Neural progenitor cell (in vitro differentiated cells): ENCODE measurements at regions not wholly inside any gene's neighbourhood (a gene's known extent, or its start where the extent isn't known, plus 50 kb on each side); places are given as distances from the start of the nearest gene placed in this dataset.
A peak's percentile ranks its signal among the peaks of the same experiment; 100 is the strongest.

Source experiments
- DNase-seq: peaks from one replicate; pipeline ENCODE4 v3.0.0-alpha.2; 2016; ENCODE audit warnings: low spot score
- H2AFZ ChIP-seq: fragments of 200-600 bp; sonication (generic); replicated peaks from 2 replicates; pipeline ENCODE4 v1.6.1; 2016; ENCODE audit warnings: antibody characterized with exemption
- H3F3A ChIP-seq: fragments of 200-600 bp; sonication (generic); 2 replicates; pipeline ENCODE4 v1.6.1; 2016; ENCODE audit warnings: antibody characterized with exemption, low read depth
- H3K27ac ChIP-seq: fragments of 200-600 bp; sonication (generic); 2 replicates; pipeline ENCODE4 v1.5.1; 2016; ENCODE audit warnings: mild to moderate bottlenecking
- H3K27me3 ChIP-seq: fragments of 200-600 bp; sonication (generic); 2 replicates; pipeline ENCODE4 v1.6.1; 2016; ENCODE audit warnings: mild to moderate bottlenecking, moderate library complexity
- H3K36me3 ChIP-seq: fragments of 200-600 bp; sonication (generic); 2 replicates; pipeline ENCODE4 v1.5.1; 2016
- H3K4me1 ChIP-seq: fragments of 200-600 bp; sonication (generic); 2 replicates; pipeline ENCODE4 v1.6.1; 2016; ENCODE audit warnings: mixed run types
- H3K4me2 ChIP-seq: fragments of 200-600 bp; sonication (generic); 2 replicates; pipeline ENCODE4 v1.6.1; 2016
- H3K4me3 ChIP-seq: fragments of 200-600 bp; sonication (generic); 2 replicates; pipeline ENCODE4 v1.5.1; 2016
- H3K79me2 ChIP-seq: fragments of 200-600 bp; sonication (generic); 2 replicates; pipeline ENCODE4 v1.6.1; 2016; ENCODE audit warnings: low read depth
- H3K9ac ChIP-seq: fragments of 200-600 bp; sonication (generic); 2 replicates; pipeline ENCODE4 v1.6.1; 2016
- H3K9me3 ChIP-seq: fragments of 200-600 bp; sonication (generic); 2 replicates; pipeline ENCODE4 v1.5.1; 2016; ENCODE audit warnings: low read depth
- H4K20me1 ChIP-seq: fragments of 200-600 bp; sonication (generic); 2 replicates; pipeline ENCODE4 v1.6.1; 2016; ENCODE audit warnings: low read depth
- H3K27ac Mint-ChIP-seq: 3 replicates; pipeline ENCODE4 v1.8.0; 2021; ENCODE audit warnings: mixed read lengths
- H3K27me3 Mint-ChIP-seq: 2 replicates; pipeline ENCODE4 v1.8.0; 2022; ENCODE audit warnings: low read depth, mild to moderate bottlenecking, inconsistent platforms, moderate library complexity, mixed read lengths; ENCODE audit not compliant: insufficient read depth
- H3K36me3 Mint-ChIP-seq: 3 replicates; pipeline ENCODE4 v1.8.0; 2021; ENCODE audit warnings: mixed read lengths
- H3K4me1 Mint-ChIP-seq: 3 replicates; pipeline ENCODE4 v1.8.0; 2021; ENCODE audit warnings: mixed read lengths
- H3K4me3 Mint-ChIP-seq: 3 replicates; pipeline ENCODE4 v1.8.0; 2021; ENCODE audit warnings: mild to moderate bottlenecking, moderate library complexity, mixed read lengths
- H3K9me3 Mint-ChIP-seq: 3 replicates; pipeline ENCODE4 v1.8.0; 2020; ENCODE audit warnings: mixed read lengths
- EZH2 ChIP-seq: fragments of 200-600 bp; sonication (generic); IDR thresholded peaks from 2 replicates; pipeline ENCODE4 v1.6.1; 2017; ENCODE audit warnings: antibody characterized with exemption, mild to moderate bottlenecking, moderate library complexity
- EZH2phosphoT487 ChIP-seq: fragments of 200-600 bp; sonication (generic); IDR thresholded peaks from 2 replicates; pipeline ENCODE4 v1.6.1; 2017; ENCODE audit warnings: antibody characterized with exemption
- TF ChIP-seq, protein P1 (sequence below): fragments of 200-600 bp; sonication (generic); IDR thresholded peaks from 2 replicates; pipeline ENCODE4 v1.5.1; 2017; ENCODE audit warnings: antibody characterized with exemption, mild to moderate bottlenecking

DNA sequence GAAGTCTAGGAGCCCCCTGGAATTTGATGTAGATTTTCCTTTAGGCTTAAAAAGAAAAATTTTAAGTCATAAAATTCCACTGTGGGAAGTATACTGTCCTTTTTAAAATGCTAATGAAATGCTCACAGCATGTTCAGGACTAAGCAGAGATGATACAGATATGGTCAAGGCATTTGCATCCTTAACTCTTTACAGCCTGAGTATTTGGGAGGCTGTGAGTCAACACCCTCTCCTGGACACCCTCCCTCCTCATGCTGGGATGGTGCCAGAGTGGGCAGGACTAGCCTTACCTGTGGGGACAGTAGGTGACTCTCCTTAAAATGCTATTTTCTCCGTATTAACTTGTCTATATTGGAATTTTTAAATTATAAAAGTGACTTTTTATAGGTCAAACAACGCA, 197.4 kb upstream of the ELL2 start:
- no peaks in the 10 kb centered on the region for H3K36me3 Mint-ChIP-seq
- no peaks in the 10 kb centered on the region for H3K79me2 ChIP-seq
- H3F3A ChIP-seq, result no peaks in the 10 kb centered on the region
- H3K4me3 Mint-ChIP-seq, result no peak overlapping the region
- no peak overlapping the region for H2AFZ ChIP-seq
- H3K27me3 ChIP-seq, result no peaks in the 10 kb centered on the region
- H3K4me2 ChIP-seq, result no peak overlapping the region
- no peak overlapping the region for H3K27ac Mint-ChIP-seq
- no peak overlapping the region for H3K27ac ChIP-seq
- DNase-seq, result no peak
- H3K4me3 ChIP-seq, result no peak overlapping the region
- H3K4me1 ChIP-seq, result peaks cover 5% of the 10 kb centered on the region
- H3K4me1 Mint-ChIP-seq, result no peaks in the 10 kb centered on the region
- TF ChIP-seq EZH2 (no peak), EZH2phosphoT487 (no peak)
- TF ChIP-seq, protein P1, sequence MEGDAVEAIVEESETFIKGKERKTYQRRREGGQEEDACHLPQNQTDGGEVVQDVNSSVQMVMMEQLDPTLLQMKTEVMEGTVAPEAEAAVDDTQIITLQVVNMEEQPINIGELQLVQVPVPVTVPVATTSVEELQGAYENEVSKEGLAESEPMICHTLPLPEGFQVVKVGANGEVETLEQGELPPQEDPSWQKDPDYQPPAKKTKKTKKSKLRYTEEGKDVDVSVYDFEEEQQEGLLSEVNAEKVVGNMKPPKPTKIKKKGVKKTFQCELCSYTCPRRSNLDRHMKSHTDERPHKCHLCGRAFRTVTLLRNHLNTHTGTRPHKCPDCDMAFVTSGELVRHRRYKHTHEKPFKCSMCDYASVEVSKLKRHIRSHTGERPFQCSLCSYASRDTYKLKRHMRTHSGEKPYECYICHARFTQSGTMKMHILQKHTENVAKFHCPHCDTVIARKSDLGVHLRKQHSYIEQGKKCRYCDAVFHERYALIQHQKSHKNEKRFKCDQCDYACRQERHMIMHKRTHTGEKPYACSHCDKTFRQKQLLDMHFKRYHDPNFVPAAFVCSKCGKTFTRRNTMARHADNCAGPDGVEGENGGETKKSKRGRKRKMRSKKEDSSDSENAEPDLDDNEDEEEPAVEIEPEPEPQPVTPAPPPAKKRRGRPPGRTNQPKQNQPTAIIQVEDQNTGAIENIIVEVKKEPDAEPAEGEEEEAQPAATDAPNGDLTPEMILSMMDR, result no peak
- H3K9ac ChIP-seq, result no peak overlapping the region
- no peaks in the 10 kb centered on the region for H3K9me3 Mint-ChIP-seq
- no peaks in the 10 kb centered on the region for H3K36me3 ChIP-seq
- peaks cover 2% of the 10 kb centered on the region for H3K27me3 Mint-ChIP-seq
- H3K9me3 ChIP-seq, result no peaks in the 10 kb centered on the region
- H4K20me1 ChIP-seq, result no peaks in the 10 kb centered on the region

DNA sequence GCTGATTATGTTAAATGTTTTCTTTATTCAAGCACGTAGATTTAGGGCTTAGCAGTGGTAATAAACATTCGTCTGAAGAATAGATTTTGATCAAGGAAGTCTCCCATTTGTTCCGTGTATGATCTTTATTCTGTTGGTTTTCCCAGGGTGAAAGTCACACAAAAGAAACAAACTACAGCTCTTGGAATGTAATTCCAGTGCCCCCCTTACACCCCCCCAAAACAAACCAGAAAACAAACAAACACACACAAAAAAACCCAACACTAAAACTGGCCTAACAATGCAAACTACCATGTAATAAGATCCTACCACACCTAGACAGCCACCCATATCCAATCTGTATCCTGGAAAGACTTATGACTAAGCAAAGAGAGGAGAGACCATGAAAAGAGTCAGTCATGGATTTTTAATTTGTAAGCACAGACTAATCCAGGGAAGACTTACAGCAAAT, 196.2 kb upstream of the ELL2 start:
- Histone ChIP-seq H4K20me1 (no peaks in the 10 kb centered on the region), H3K27ac (no peak overlapping the region), H3F3A (no peaks in the 10 kb centered on the region), H3K4me3 (no peak overlapping the region), H3K9me3 (no peaks in the 10 kb centered on the region), H3K36me3 (no peaks in the 10 kb centered on the region), H3K4me2 (no peak overlapping the region), H3K9ac (no peak overlapping the region), H3K27me3 (no peaks in the 10 kb centered on the region), H2AFZ (peak overlapping the region; percentile 15), H3K79me2 (no peaks in the 10 kb centered on the region), H3K4me1 (peaks cover 5% of the 10 kb centered on the region)
- no peaks in the 10 kb centered on the region for H3K9me3 Mint-ChIP-seq
- H3K4me1 Mint-ChIP-seq, result no peaks in the 10 kb centered on the region
- peaks cover 2% of the 10 kb centered on the region for H3K27me3 Mint-ChIP-seq
- TF ChIP-seq, protein P1, result no peak
- no peak for TF ChIP-seq EZH2
- TF ChIP-seq EZH2phosphoT487, result no peak
- H3K36me3 Mint-ChIP-seq, result no peaks in the 10 kb centered on the region
- DNase-seq, result no peak
- H3K27ac Mint-ChIP-seq, result no peak overlapping the region
- H3K4me3 Mint-ChIP-seq, result no peak overlapping the region

DNA sequence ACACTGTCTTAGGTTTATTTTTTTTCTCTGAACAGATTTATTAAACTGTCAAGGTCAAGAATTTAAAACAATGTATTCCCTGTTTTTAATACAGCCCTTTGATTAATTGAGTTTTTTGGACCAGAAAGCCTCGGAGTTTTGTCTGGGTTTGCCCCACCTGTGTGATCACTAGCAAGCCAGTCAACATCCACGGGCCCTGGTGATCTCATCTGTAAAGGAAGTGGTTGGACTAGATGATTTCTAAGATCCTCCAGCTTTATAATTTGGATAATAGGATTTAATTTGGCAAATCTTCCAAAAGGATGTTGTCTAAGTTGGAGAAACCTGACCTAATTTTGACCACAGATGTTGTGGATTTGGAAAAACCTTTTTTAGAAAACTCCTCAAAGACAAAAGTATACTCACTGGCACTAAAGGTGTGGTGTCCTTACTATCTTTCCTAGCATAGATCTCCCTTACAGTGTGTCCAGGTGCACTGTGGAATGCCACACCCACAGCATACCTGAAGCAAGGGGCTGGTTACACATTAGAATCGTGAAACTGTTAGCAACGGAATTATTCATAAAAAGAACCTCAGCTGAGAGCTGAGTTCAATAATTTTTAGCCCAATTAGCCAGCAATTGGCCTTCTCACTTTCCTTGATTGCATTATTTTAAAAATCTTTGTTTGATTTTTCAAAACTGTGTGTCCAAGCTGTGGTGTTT, 195.6 kb upstream of the ELL2 start:
- H3F3A ChIP-seq, result no peaks in the 10 kb centered on the region
- H3K9me3 Mint-ChIP-seq, result no peaks in the 10 kb centered on the region
- H3K27ac ChIP-seq, result no peak overlapping the region
- no peak overlapping the region for H3K4me2 ChIP-seq
- H3K4me3 ChIP-seq, result no peak overlapping the region
- H3K27me3 ChIP-seq, result no peaks in the 10 kb centered on the region
- no peak overlapping the region for H3K27ac Mint-ChIP-seq
- no peaks in the 10 kb centered on the region for H3K9me3 ChIP-seq
- peaks cover 5% of the 10 kb centered on the region for H3K4me1 ChIP-seq
- H2AFZ ChIP-seq, result no peak overlapping the region
- H3K4me1 Mint-ChIP-seq, result no peaks in the 10 kb centered on the region
- no peaks in the 10 kb centered on the region for H4K20me1 ChIP-seq
- TF ChIP-seq EZH2phosphoT487 (no peak), EZH2 (no peak)
- TF ChIP-seq, protein P1, result no peak
- no peaks in the 10 kb centered on the region for H3K36me3 Mint-ChIP-seq
- no peak overlapping the region for H3K9ac ChIP-seq
- H3K4me3 Mint-ChIP-seq, result no peak overlapping the region
- no peaks in the 10 kb centered on the region for H3K79me2 ChIP-seq
- H3K27me3 Mint-ChIP-seq, result peaks cover 2% of the 10 kb centered on the region
- H3K36me3 ChIP-seq, result no peaks in the 10 kb centered on the region
- DNase-seq, result no peak
